PC-9 (cell line): ENCODE measurements at regions not wholly inside any gene's neighbourhood (a gene's known extent, or its start where the extent isn't known, plus 50 kb on each side); places are given as distances from the start of the nearest gene placed in this dataset.

Experiments
- BruUV-seq: library from RNA; stranded (reverse); fragments of 400-500 nt; replicated peaks from 2 replicates; lab custom pipeline; 2021; lab: Mats Ljungman, UMichigan
- CTCF ChIA-PET: fragments of 300-600 bp; sonication (Branson Sonifier 250); formaldehyde crosslinking; loops from one replicate; lab custom pipeline; 2022; ENCODE audit warnings: antibody characterized with exemption; lab: Charles Lee
- POLR2A ChIA-PET: fragments of 300-600 bp; sonication (Branson Sonifier 250); formaldehyde crosslinking; loops from one replicate; lab custom pipeline; 2022; ENCODE audit warnings: antibody characterized with exemption; ENCODE audit not compliant: unreplicated experiment; lab: Charles Lee
- DNase-seq, 2 experiments: peaks; one replicate each; pipeline versions ENCODE4 v3.0.0 to v3.0.0-alpha.2; 2015 to 2022; ENCODE audit warnings: mixed read lengths in 1 of 2
- H2AFZ ChIP-seq: fragments of 200-600 bp; sonication (generic); 2 replicates; pipeline ENCODE4 v1.8.1; 2017; ENCODE audit warnings: antibody characterized with exemption
- H3F3A ChIP-seq: fragments of 200-600 bp; sonication (generic); 2 replicates; pipeline ENCODE4 v1.8.1; 2017; ENCODE audit warnings: antibody characterized with exemption, mild to moderate bottlenecking, low read depth; ENCODE audit not compliant: insufficient read depth
- H3K27ac ChIP-seq: fragments of 200-600 bp; sonication (generic); 2 replicates; pipeline ENCODE4 v1.6.1; 2016; ENCODE audit warnings: mixed run types
- H3K27me3 ChIP-seq: fragments of 200-600 bp; sonication (generic); 2 replicates; pipeline ENCODE4 v1.6.1; 2016; ENCODE audit warnings: low read depth, mixed run types; ENCODE audit not compliant: insufficient read depth
- H3K36me3 ChIP-seq: fragments of 200-600 bp; sonication (generic); 2 replicates; pipeline ENCODE4 v1.6.1; 2016; ENCODE audit warnings: low read depth, mixed run types
- H3K4me1 ChIP-seq: fragments of 200-600 bp; sonication (generic); replicated peaks from 2 replicates; pipeline ENCODE4 v1.6.1; 2016; ENCODE audit warnings: mixed run types; ENCODE audit not compliant: insufficient read depth
- H3K4me2 ChIP-seq: fragments of 200-600 bp; sonication (generic); 2 replicates; pipeline ENCODE4 v1.6.1; 2017; ENCODE audit warnings: mixed run types
- H3K4me3 ChIP-seq: fragments of 200-600 bp; sonication (generic); 2 replicates; pipeline ENCODE4 v1.6.1; 2016; ENCODE audit warnings: mixed run types
- H3K79me2 ChIP-seq: fragments of 200-600 bp; sonication (generic); 2 replicates; pipeline ENCODE4 v1.6.1; 2017; ENCODE audit warnings: low read depth, mixed run types
- H3K9me2 ChIP-seq: fragments of 200-600 bp; sonication (generic); 2 replicates; pipeline ENCODE4 v1.8.1; 2017; ENCODE audit warnings: mild to moderate bottlenecking; ENCODE audit not compliant: insufficient read depth
- H3K9me3 ChIP-seq: fragments of 200-600 bp; sonication (generic); 2 replicates; pipeline ENCODE4 v1.8.1; 2016; ENCODE audit warnings: low read depth; ENCODE audit not compliant: insufficient read depth
- H4K20me1 ChIP-seq: fragments of 200-600 bp; sonication (generic); 2 replicates; pipeline ENCODE4 v1.8.1; 2017; ENCODE audit not compliant: insufficient read depth
- CTCF ChIP-seq: fragments of 200-600 bp; sonication (generic); conservative IDR thresholded peaks from 2 replicates; pipeline ENCODE4 v1.6.1; 2017; ENCODE audit warnings: mixed run types, antibody characterized with exemption, mild to moderate bottlenecking, moderate library complexity
- EZH2 ChIP-seq: fragments of 200-600 bp; sonication (generic); IDR thresholded peaks from 2 replicates; pipeline ENCODE4 v1.8.0; 2017; ENCODE audit warnings: antibody characterized with exemption, low read depth
- intact Hi-C: fragments of 100-400 bp; cut with micrococcal nuclease; formaldehyde crosslinking; loops from one replicate; pipeline ENCODE4 v1.10.0; 2022; ENCODE audit not compliant: unreplicated experiment

DNA sequence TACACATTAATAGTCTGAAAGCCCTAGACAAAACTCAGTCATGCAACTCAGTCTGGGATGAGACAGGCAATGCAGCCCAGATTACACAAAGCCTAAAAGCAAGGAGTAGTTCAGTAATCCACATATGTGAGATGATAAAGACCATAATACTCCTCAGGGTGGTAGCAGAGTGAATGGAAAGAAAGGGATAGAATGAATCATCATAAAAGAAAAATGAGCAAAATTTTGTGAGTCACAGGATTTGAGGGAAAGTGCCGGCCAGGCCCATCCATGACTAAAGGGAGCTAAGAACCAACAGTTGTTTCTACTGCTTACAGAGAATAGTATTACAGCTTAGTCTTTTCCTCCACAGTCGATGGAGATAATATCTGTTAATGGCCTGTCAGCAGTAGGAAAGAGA lies 90.0 kb upstream of the POU5F2 start:
- Histone ChIP-seq H3K36me3 (no peaks in the 10 kb centered on the region), H3K4me3 (no peak overlapping the region), H3K9me3 (no peaks in the 10 kb centered on the region; the same call in 1 of the 2 replicates), H3K27me3 (no peaks in the 10 kb centered on the region), H3K9me2 (no peaks in the 10 kb centered on the region), H3K79me2 (no peaks in the 10 kb centered on the region), H3K4me2 (no peak overlapping the region), H4K20me1 (no peaks in the 10 kb centered on the region), H3F3A (no peaks in the 10 kb centered on the region), H3K4me1 (no peaks in the 10 kb centered on the region), H2AFZ (no peak overlapping the region), H3K27ac (no peak overlapping the region)
- TF ChIP-seq EZH2: no peak
- no peak for TF ChIP-seq CTCF
- no TSS peak for BruUV-seq
- DNase-seq: no peak
- intact Hi-C loops: no loop called here
- ChIA-PET CTCF (interaction anchor here (0.6 kb wide), 1 partner anchor 223 kb away, joined by 3 read pairs; no protein-coding TSS in a partner anchor), POLR2A (no interaction called here)

DNA sequence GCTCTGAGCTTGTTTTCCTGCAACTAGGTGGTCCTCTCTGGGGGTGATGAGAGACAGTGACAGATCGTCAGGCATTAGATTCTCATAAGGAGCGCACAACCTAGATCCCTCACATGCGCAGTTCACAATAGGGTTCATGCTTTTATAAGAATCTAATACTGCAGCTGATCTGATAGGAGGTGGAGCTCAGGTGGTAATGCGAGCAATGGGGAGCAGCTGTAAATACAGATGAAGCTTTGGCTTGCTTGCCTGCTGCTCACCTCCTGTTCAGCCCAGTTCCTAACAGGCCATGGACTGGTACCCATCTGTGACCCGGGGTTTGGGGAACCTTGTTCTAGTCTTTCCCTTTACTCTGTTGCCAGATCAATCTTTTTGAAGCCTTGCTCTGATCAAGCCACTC lies 89.5 kb upstream of the POU5F2 start:
- H3K9me2 ChIP-seq: no peaks in the 10 kb centered on the region
- no peak for DNase-seq
- no peak overlapping the region for H3K4me3 ChIP-seq
- H4K20me1 ChIP-seq: no peaks in the 10 kb centered on the region
- no peaks in the 10 kb centered on the region for H3K27me3 ChIP-seq
- POLR2A ChIA-PET: no interaction called here
- no peaks in the 10 kb centered on the region for H3K79me2 ChIP-seq
- no peak overlapping the region for H2AFZ ChIP-seq
- H3K27ac ChIP-seq: no peak overlapping the region
- H3K36me3 ChIP-seq: no peaks in the 10 kb centered on the region
- H3F3A ChIP-seq: no peaks in the 10 kb centered on the region
- TF ChIP-seq CTCF (no peak), EZH2 (no peak)
- no peak overlapping the region for H3K4me2 ChIP-seq
- CTCF ChIA-PET: no interaction called here
- BruUV-seq: no TSS peak
- intact Hi-C loops: no loop called here
- H3K4me1 ChIP-seq: no peaks in the 10 kb centered on the region
- no peaks in the 10 kb centered on the region; the same call in 1 of the 2 replicates for H3K9me3 ChIP-seq

- TF ChIP-seq CTCF: no peak
- no peak for TF ChIP-seq EZH2
Observed at GRCh38 chr5:93829346-93829745, 87.9 kb upstream of the POU5F2 start.

More at GRCh38 chr5:93829346-93829745, 87.9 kb upstream of the POU5F2 start:
- no peaks in the 10 kb centered on the region for H3F3A ChIP-seq
- H3K4me1 ChIP-seq: no peaks in the 10 kb centered on the region
- H3K36me3 ChIP-seq: no peaks in the 10 kb centered on the region
- no peaks in the 10 kb centered on the region for H3K9me2 ChIP-seq
- no peak overlapping the region for H2AFZ ChIP-seq
- no peaks in the 10 kb centered on the region for H3K9me3 ChIP-seq
- H3K27me3 ChIP-seq: no peaks in the 10 kb centered on the region
- H4K20me1 ChIP-seq: no peaks in the 10 kb centered on the region
- H3K27ac ChIP-seq: no peak overlapping the region
- ChIA-PET POLR2A (no interaction called here), CTCF (no interaction called here)
- no peak overlapping the region for H3K4me3 ChIP-seq
- no peak overlapping the region for H3K4me2 ChIP-seq
- no TSS peak for BruUV-seq
- no peak for DNase-seq
- no peaks in the 10 kb centered on the region for H3K79me2 ChIP-seq
- intact Hi-C loops: no loop called here
